Mesothelial cell of epicardium (in vitro differentiated cells): ENCODE measurements at regions not wholly inside any gene's neighbourhood (a gene's known extent, or its start where the extent isn't known, plus 50 kb on each side); places are given as distances from the start of the nearest gene placed in this dataset.

Experiments used
- DNase-seq, 2 experiments: peaks; one replicate each; pipeline ENCODE4 v3.0.0; 2021; ENCODE audit warnings: low spot score in 2 of 2; ENCODE audit not compliant: unreplicated experiment in 2 of 2
- H3K27ac Mint-ChIP-seq: 2 replicates; pipeline ENCODE4 v1.8.0; 2021; ENCODE audit warnings: mixed read lengths
- H3K27me3 Mint-ChIP-seq: 2 replicates; pipeline ENCODE4 v1.8.0; 2021; ENCODE audit warnings: low read depth, mixed read lengths
- H3K36me3 Mint-ChIP-seq: 2 replicates; pipeline ENCODE4 v1.8.0; 2021; ENCODE audit warnings: mixed read lengths
- H3K4me1 Mint-ChIP-seq: 2 replicates; pipeline ENCODE4 v1.8.0; 2021; ENCODE audit warnings: mixed read lengths
- H3K4me3 Mint-ChIP-seq: 2 replicates; pipeline ENCODE4 v1.8.0; 2021; ENCODE audit warnings: mild to moderate bottlenecking, moderate library complexity, mixed read lengths
- H3K9me3 Mint-ChIP-seq: 2 replicates; pipeline ENCODE4 v1.8.0; 2021; ENCODE audit warnings: mixed read lengths
- CTCF ChIP-seq: fragments of 200-600 bp; sonication (generic); IDR thresholded peaks from one replicate; pipeline ENCODE4 v1.5.0; 2021; ENCODE audit warnings: antibody characterized with exemption; ENCODE audit not compliant: unreplicated experiment

DNA sequence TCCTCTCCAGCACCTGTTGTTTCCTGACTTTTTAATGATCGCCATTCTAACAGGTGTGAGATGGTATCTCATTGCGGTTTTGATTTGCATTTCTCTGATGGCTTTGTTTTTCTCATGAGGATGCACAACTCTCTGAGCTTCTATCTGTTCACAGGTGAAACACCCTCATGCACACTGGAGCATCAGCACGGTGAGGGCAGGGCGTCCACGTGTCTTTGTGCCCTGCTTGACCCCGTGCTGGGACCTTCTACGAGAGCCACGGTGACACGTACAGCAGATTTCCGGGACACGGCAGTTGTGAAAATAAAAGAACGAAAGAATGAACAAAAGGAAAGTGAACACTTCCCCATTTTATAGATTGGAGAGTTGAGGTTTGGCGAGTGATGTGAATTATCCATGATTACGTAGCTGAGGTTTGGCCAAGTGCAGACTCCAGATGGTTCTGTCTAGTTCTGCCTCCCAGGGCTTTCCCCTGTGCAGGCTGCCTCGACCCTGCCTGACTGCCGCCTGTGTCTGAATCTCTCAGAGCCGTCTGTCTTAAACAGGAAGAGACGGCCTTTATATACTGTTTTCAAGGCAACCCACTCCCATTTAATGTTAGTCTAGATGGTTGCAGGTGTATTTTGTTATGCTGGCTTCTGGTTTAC lies 67.8 kb upstream of the SORBS2 start:
- H3K36me3 Mint-ChIP-seq, result no peaks in the 10 kb centered on the region
- DNase-seq, result no peak
- no peak for TF ChIP-seq CTCF
- no peaks in the 10 kb centered on the region for H3K27me3 Mint-ChIP-seq
- H3K9me3 Mint-ChIP-seq, result peaks cover 7% of the 10 kb centered on the region
- no peak overlapping the region for H3K27ac Mint-ChIP-seq
- H3K4me3 Mint-ChIP-seq, result no peak overlapping the region
- H3K4me1 Mint-ChIP-seq, result peaks cover 4% of the 10 kb centered on the region

DNA sequence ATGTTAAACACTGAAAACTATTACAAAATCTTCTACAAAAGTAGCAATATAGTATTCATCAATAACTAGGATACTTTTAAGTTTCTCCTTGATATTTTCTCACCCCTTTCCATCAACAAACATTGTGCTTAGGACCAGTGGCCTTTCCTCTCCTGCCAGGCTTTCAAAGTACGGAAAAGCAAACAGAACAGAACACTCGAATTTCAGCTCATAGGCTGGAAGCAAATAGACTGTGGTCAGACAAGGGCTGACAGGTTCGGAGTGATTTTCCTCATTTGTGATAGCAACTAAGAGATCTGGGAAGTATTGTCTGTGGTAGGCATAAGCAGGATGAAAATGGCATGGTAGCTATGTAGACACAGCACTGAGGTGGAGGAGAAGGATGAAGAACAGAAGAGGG lies 68.6 kb upstream of the SORBS2 start:
- Mint-ChIP-seq H3K9me3 (peaks cover 7% of the 10 kb centered on the region), H3K27me3 (no peaks in the 10 kb centered on the region), H3K27ac (no peak overlapping the region), H3K4me1 (peaks cover 4% of the 10 kb centered on the region), H3K4me3 (no peak overlapping the region), H3K36me3 (no peaks in the 10 kb centered on the region)
- no peak for DNase-seq
- TF ChIP-seq CTCF, result no peak

DNA sequence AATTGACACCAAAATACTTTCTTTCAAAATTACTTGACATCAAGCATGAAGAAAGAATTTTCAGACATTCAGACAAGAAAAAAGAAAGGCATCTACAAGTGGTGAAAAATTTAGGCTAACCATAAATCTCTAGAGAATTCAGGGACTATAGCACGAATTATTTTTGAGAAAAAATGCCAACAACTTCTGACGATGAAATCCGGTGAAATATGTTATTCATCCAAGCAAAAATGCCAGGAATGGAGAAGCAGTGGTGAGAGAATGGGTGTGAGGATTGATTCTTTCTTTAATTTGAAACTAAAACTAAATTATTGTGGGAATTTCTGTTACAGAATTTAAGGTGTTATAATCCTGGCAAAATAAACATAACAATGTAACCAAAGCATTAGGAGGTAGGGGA lies 69.4 kb upstream of the SORBS2 start:
- Mint-ChIP-seq H3K27me3 (no peaks in the 10 kb centered on the region), H3K4me1 (peaks cover 4% of the 10 kb centered on the region), H3K27ac (peak overlapping the region; percentile 1), H3K36me3 (no peaks in the 10 kb centered on the region), H3K4me3 (no peak overlapping the region), H3K9me3 (peaks cover 7% of the 10 kb centered on the region)
- TF ChIP-seq CTCF, result no peak
- DNase-seq, result no peak

DNA sequence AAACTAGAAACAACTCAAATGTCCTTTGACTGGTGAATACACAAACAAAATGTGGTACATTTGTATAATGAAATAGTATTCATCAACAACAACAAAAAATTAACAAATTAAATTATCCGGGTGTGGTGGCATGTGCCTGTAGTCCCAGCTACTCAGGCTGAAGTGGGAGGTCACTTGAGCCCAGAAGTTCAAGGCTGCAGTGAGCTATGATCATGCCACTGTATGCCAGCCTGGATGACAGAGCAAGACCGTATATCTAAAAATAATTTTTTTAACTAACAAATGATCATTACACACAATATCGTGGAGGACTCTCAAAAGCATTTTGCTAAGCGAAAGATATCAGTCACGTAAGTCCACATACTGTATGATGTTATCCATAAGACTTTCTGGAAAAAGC lies 71.6 kb upstream of the SORBS2 start:
- H3K27ac Mint-ChIP-seq, result no peak overlapping the region
- no peak overlapping the region for H3K4me3 Mint-ChIP-seq
- peaks cover 4% of the 10 kb centered on the region for H3K4me1 Mint-ChIP-seq
- TF ChIP-seq CTCF, result no peak
- peaks cover 2% of the 10 kb centered on the region for H3K36me3 Mint-ChIP-seq
- no peak for DNase-seq
- peaks cover 7% of the 10 kb centered on the region for H3K9me3 Mint-ChIP-seq
- no peaks in the 10 kb centered on the region for H3K27me3 Mint-ChIP-seq

DNA sequence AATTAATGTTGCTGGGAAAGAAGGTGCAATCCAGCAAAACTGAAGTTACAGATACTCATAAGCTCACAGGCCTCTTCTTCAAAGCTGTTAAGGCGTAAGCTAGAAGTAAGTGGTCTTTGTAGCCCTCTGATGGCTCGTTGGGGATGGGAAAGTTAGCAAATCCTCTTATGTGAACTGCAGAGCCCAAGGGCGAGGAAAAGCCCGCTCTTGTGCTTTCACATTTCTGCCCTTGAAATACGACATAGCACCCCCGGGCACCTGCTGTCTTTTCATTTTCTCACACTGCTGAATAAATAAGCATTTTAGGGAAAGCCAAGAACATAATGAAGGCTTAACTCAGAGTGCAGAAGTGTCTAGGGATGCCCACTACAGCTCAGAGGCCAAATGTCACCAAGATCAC lies 73.1 kb upstream of the SORBS2 start:
- Mint-ChIP-seq H3K9me3 (peaks cover 12% of the 10 kb centered on the region), H3K27ac (no peak overlapping the region)

More for the DNA sequence above, 73.1 kb upstream of the SORBS2 start:
- Mint-ChIP-seq H3K4me1 (peaks cover 4% of the 10 kb centered on the region), H3K27me3 (no peaks in the 10 kb centered on the region), H3K36me3 (peaks cover 2% of the 10 kb centered on the region), H3K4me3 (no peak overlapping the region)
- no peak for DNase-seq
- TF ChIP-seq CTCF, result no peak
